NT2/D1 (cell line): ENCODE measurements at regions not wholly inside any gene's neighbourhood (a gene's known extent, or its start where the extent isn't known, plus 50 kb on each side); places are given as distances from the start of the nearest gene placed in this dataset.

ENCODE experiments used
- SUZ12 ChIP-seq: IDR thresholded peaks from 2 replicates; pipeline ENCODE4 v1.6.1; 2011; ENCODE audit not compliant: insufficient read length, insufficient read depth; ENCODE audit errors: extremely low read depth
- ZNF274 ChIP-seq: IDR thresholded peaks from 2 replicates; pipeline ENCODE4 v1.6.1; 2011; ENCODE audit warnings: mild to moderate bottlenecking, low read depth, low read length

GRCh38 chrX:121975671-121976070 is 928.3 kb downstream of the GLUD2 start:
- TF ChIP-seq SUZ12 (no peak), ZNF274 (no peak)
